ENCODE measurements at regions not wholly inside any gene's neighbourhood (a gene's known extent, or its start where the extent isn't known, plus 50 kb on each side); places are given as distances from the start of the nearest gene placed in this dataset.
"Not testable (repeated sequence)": the region's sequence is repeated elsewhere in the genome, so short reads cannot be mapped to it uniquely, and the experiment has no call there.

DNA sequence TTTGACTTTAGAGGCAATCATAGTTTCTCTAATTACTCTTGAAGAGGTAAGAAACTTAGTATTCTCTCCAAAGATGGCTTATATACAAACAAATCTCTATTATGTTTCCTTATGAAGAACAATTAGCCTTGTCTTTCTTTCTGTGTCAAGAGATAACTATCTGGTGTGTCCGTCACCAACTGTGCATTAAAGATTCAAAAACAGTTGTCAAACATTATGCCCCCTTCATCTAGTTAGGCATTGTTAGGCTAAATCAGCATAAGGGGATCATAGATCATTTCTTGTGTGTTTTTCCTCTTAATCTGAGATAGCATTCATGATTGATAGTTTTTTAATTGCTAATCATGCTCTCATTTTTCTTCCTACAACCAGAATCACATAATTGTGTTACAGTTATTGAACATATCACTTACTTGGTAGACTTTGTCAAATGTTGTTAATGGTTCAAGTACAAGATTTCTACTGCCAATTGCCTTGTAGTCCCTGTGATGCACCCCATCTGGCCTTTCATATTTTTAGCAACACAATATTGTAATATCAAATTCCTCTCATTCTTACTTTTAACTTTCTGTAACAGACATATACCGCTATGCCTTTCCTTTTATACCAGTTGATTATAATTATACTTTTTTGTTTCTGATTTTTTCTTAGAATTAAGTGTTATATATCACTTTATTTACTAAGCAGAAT lies 612.7 kb downstream of the SLITRK6 start:
- DNase-seq: no peak

DNA sequence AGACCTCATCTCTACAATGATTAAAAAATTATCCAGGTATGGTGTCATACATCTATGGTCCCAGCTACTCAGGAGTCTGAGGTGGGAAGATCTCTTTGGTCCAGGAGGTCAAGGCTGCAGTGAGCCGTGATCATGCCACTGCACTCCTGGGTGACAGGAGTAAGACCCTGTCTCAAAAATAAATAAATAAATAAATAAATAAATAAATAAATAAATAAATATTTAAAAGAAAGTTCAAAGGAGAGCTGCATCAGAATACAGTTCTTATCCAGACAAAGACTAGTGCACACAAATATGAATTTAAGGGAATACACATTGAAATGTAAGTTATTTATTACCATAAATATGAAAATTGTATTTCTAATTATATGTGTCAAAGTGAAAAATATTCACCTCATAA lies 624.9 kb downstream of the SLITRK6 start:
- DNase-seq: no peak

DNA sequence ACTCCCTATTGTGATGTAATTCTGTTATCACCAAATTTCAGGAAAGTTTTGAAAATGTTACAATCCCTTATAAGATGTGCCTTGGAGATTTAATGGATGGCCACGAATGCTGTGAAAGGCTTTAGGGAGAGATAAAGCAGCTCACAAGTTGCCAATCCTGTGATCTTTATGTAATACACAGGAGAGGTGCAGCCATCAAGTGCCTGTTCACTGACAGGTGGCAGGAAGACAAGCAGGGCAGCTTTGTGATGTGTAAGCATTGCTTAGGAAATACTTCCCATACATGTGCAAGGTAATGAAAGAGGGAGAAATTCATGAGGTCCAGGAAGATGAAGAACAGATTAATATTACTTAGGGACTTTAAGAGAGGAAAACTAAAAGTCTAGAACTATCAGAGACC lies 628.8 kb downstream of the SLITRK6 start:
- DNase-seq: no peak

DNA sequence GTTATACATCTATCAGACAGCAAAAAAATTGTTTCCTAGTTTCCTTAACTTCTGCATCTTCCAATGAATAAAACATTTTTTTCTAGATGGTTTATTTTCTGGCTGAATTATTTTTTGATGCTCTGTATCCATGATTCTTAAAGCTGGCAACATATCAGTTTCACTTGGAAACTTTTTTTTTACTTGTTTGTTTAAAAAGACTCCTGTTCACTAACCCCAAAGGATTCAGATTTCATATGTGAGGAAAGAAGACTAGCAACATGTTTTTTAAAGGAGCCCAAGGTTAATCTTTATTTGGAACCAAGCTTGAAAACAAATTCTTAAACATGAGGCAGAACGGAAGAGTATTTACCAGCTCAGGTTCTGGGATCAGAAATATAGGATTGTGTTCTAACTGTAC lies 632.3 kb downstream of the SLITRK6 start:
- DNase-seq: no peak

DNA sequence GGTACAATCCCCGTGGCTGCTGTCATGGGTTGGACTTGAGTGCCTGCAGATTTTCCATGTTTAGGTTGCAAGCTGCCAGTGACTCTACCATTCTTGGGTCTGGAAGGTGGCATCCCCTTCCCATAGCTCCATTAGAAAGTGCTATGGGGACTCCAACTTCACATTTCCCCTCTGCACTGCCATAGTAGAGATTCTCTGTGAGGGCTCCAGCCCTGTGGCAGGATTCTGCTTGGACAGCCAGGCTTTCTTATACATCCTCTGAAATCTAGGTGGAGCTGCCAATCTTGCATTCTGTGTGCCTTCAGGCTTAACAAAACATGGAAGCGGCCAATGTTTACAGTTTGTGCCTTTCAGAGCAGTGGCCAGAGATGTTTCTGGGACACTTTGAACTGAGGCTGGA lies 636.2 kb downstream of the SLITRK6 start:
- no peak for DNase-seq

DNA sequence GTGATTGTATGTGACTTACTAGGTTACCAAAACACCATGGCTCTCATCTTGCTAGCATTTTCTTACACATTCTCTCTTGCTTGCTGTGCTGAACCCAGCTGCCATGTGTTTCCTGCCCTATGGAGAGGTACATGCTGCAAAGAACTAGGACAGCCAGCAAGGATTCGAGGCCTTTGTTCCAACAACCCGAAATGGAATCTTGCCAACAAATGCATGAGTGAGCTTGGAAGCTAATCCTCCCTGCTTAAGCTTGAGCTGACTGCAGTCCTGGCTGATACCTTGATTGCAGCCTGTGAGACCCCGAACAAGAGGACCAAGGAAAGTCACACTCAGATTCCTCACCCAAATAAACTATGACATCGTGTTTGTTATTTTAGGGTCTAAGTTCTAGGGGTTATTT lies 651.2 kb downstream of the SLITRK6 start:
- DNase-seq: no peak

DNA sequence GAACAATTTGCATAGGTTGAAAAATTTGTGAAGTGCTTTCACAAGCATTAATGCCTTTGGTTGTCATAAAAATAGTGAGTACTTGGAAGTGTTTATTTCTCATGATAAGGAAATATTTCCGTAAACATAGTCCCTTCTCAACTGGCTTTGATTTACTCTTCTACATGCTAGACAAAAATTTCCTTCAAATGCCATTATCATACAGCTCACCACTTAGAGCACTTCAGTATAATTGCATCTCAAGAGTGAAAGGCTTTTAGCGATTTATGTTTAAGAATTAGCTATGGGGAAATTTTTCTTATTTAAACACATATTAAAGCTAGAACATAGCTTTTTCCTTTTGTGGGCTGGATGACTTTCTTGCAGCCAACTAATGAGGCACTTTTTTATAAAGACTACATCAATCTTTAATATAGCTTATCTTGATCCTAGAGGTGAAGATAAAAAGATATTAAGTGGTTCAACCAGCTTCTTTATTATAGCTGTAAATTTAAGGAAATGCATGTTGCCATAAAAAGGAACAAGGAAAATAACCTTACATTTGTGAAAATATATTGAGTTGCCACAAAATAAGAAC lies 656.8 kb downstream of the SLITRK6 start:
- DNase-seq: no peak

DNA sequence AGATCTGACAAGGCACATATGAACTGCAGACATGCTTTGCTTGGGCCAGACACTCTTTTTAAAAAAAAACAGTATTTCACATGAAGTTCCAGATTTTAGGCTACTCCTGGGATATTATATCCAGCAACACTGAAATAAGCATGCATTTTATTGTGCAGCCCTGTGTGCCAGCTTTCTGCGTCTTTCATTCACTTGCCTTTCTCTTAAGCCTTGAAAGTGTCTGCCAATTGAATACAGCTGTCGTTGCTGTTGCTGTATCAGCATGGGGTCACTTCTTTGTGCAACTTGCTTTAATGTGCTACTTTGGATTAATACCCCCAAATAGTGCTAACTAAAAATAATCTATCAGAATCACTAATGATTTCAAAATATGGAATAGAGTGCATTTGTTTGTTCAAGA lies 657.8 kb downstream of the SLITRK6 start:
- no peak for DNase-seq

DNA sequence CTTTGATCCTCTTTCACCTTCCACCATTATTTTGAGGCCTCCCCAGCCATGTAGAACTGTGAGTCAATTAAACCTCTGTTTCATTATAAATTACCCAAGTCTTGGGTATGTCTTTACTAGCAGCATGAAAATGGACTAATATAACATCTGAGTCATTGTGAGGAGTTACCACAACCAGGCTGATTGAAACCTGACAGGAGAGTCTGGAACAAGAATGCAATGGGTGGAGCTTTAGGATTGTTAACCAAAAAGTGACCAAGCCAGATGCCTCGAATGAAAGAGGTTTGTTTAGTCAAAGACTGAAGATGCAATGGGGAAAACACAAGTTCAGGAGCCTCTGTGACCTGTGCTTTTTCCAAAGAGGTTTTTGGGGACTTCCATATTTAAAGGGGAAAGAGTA lies 659.0 kb downstream of the SLITRK6 start:
- DNase-seq: no peak

DNA sequence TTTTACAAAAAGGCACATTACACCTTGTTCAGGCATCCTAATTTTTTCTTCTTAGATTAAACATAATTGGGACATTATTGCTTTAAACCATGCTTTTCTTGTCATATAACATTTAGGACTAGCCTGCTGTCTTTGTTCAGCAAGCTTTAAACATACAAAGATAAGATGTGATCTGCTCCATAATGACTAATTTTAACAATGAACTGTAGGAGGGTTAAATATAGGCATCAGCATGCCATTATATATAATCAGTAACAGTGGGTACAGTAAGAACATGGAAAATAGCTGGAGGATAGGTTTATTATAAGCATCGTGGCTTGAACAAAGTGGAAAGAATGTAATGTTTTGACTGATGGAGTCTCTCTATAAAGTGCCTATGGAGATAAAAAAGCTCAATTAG lies 661.7 kb downstream of the SLITRK6 start:
- DNase-seq: no peak

DNA sequence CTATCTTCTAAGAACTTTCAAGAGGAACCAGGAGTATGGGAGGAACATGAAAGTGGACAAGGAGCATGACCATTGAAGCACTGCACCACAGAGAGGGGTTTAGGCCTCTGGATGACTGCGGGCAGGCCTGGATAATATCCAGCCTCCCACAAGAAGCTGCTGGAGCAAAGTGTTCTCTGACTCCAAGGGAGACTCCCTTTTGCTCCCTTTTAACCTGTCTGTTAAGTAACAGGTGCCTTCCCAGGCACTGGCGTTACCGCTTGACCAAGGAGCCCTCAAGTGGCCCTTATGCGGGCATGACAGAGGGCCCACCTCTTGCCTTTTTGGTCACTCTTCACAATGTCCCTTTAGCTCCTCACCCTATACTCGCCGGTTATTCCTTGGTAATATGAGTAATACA lies 666.2 kb downstream of the SLITRK6 start:
- DNase-seq: no peak

DNA sequence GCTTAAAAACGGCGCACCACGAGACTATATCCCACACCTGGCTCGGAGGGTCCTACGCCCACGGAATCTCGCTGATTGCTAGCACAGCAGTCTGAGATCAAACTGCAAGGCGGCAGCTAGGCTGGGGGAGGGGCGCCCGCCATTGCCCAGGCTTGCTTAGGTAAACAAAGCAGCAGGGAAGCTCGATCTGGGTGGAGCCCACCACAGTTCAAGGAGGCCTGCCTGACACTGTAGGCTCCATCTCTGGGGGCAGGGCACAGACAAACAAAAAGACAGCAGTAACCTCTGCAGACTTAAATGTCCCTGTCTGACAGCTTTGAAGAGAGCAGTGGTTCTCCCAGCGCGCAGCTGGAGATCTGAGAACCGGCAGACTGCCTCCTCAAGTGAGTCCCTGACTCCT lies 675.7 kb downstream of the SLITRK6 start:
- DNase-seq: not testable (repeated sequence)

DNA sequence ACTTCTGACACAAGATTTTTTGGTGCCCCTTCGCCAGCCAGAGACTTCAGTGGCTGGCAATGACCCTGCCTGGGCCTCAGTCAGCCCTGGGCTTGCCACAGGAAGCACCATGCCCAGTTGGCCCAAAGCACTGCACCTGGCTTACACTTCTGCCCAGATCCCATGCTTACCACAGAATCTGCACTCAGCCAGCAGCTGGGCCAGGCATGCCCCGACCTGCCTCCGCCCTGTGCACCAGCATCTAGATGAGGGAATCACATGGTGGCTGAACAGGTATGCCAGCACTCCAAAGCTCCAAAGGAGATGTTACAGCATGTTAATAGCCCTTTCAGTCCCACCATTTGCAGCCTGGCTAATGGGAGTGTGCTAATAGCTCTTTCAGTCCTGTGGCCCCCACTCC lies 690.9 kb downstream of the SLITRK6 start:
- no peak for DNase-seq

DNA sequence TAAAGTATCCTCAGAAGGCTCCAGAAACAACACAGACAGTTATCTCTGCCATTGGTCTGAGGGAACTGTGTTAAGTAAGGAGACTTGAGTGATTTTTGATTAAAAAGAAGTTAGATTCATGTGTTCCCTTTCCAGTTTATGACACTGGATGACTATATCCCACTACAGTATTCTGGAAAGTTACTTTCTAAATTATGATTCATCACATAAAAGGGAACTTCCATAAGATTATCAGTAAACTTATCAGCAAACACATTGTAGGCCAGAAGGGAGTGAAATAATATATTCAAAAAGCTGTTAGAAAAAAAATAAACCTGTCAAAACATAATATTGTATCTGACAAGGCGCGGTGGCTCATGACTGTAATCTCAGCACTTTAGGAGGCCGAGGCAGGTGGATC lies 700.0 kb downstream of the SLITRK6 start:
- no peak for DNase-seq

DNA sequence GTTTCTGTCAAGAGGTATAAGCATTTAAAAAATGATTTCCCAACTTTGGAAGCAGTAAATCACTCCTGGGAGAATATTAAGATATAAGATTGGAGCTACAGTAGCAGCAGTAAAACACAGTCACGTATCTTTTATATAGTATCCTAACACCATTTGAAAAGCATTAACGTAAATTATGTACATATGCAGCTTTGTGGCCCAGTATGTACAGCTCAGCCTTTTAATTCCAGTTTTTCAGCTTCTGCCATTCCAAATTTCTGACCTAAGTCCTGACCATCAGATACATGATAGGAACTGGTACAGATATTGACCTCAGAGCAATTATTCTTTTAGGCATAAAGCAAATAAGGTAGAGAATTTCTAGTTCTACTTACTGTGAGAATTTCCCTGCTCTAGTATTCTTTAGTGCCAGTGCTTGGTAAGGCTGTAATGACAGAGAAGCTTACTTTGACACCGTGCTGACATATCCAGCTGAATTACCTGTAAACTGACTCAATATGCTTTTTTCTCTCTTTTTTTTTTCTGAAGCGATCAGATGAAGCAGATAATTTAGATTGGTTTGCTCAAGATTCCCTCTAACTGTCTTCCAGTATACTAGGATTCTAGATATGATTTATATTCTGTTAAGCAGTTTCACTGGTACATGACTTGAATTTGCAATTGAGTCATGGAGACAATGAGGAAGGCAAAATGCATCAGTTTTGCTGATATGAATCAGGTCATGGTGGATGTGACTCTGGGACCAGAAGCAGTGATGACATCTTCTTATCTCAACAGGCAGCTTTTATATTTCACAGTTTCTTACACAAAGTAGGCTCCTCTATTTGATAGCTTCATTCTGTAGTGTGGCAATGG lies 703.6 kb downstream of the SLITRK6 start:
- DNase-seq: no peak

DNA sequence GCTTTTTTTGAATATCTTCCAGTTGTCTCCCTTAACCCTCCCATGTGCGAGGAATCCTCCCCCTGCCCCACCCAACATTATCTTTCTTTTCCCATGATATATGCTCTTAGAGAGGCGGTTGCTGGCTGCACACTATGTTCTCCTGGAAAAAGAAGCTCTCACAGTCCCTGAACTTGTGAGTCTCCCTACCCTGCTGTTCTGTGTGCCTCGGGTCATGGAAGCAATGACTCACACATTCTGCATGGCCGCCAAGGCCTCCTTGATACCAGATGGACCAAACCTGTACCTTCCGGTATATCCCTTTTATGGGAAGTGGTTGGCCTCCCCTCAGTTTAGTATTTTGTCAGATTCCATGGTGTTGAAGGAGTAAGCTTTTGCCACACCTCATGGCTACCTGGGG lies 705.4 kb downstream of the SLITRK6 start:
- DNase-seq: no peak

DNA sequence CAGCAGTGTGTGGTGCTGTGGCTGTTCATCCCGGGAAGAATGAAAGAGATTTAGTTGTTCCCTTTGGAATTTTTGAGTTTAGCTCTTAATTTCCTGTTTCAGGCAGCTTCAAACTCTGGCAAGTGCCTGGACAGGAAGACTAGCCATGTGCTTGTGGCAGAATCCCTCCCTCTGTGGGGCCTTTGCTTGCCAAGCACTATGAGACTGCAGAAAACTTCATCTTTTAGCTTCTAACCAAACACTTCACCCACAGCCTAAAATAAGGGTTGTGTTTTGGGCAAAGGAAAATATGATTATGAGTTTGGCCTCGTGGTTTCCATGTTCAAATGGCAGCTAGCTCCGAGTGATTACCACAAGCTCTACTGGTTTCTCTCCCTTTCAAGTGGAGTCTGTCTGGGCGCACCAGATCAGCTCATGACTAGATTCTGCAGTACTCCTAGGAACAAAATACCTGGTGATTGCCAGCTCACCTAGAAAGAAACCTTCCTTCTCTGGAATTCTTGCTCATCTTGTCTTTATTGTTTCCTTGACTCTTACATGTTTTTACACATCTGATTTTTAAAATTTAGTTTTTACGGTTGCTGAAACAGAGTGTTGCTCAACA lies 707.5 kb downstream of the SLITRK6 start:
- no peak for DNase-seq

DNA sequence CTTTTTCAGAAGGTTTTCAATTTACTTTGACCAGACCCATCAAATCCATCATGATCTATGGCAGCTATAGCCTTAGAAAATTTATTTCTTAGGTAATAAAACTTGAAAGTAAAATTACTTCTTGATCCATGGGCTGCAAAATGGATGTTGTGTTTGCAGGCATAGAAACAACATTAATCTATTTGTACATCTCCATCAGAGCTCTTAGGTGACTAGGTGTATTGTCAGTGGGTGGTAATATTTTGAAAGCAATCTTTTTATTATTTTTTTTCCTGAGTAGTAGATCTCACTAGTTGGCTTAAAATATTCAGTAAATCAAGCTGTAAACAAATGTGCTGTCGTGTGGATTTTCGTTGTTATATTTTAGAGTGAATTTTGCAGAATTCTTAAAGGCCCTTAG lies 710.0 kb downstream of the SLITRK6 start:
- no peak for DNase-seq

DNA sequence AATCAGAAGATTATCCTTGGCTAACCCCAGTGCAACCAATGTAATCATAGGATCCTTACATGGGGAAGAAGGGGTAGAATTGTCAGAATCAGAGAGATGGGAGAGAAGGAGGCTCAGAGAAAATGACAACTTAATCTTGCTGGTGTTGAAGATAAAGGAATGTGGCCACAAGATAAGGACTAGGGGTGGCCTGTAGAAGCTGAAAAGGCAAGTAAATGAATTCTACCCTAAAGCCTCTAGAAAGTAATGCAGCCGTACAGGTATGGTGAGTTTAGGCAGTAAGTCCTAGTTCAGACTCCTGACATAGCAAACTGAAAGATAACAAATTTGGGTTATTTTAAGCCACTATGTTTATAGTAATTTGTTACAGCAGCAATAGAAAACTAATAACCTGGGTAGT lies 718.5 kb downstream of the SLITRK6 start:
- no peak for DNase-seq

DNA sequence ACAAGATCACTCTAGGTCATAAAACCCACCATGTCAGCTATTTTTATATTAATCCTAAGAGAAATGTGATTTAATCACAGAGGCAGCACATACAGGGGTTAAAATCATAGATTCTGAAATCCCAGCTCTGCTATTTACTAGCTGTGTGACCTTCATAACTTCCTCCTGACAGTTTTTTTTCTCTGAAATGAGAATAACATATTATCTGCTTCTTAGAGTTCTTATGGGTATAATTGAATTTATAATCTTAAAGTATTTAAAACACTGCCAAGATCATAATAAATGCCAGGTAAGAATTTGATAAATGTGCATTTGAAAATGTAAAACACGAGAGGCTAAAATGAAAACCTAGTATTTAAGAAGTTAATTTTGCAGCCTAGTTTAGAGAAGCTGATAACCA lies 722.9 kb downstream of the SLITRK6 start:
- no peak for DNase-seq

DNA sequence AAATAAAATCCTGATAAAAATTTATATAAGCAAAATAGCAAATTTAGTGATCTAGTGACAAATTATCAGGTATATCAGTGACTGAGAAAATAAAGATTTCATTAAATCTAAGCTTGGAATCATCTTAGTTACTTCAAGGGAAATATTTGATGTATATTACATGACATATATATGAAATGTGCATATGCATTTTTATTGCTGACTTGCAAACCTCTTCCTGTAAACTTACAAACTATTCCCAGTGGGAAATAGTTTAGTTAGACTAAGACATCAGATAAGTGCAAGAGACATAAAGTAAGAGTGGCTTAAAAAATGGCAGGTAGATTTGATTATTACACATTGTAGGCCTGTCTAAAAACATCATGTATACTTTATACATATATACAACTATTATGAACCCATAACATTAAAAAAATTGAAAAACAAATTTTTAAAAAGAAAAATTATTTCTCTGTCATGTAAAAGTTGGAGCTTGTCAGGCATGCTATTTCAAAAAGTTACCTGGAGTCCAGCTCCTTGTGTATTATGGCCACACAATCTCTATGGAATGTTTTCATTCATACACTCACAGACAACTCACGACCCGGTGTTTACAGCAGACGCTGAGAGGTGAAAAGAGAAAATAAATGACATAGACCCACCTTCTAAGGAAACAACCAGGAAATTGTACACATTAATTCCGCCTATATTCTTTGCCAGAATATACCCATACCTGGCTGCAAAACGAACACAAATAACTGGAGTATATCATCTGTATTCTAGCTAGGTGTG lies 724.5 kb downstream of the SLITRK6 start:
- no peak for DNase-seq

DNA sequence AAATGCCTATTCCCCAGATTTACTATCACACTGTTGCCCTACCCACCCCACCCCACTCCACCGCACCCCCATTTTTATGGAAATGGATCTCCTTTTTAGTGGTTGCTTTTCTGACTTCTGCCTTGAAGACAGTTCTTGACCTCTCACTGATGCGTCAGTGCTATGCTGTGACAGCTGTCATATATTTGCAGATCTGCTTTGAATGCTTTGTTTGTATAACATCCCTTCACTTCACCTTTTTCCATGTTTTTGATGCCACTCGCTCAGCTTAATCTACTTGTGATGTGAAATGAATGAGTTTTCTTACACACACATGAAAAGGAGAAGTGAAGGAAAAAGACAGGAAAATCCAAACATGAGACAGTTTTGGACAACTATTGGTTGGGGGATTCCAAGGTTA lies 731.0 kb downstream of the SLITRK6 start:
- no peak for DNase-seq

DNA sequence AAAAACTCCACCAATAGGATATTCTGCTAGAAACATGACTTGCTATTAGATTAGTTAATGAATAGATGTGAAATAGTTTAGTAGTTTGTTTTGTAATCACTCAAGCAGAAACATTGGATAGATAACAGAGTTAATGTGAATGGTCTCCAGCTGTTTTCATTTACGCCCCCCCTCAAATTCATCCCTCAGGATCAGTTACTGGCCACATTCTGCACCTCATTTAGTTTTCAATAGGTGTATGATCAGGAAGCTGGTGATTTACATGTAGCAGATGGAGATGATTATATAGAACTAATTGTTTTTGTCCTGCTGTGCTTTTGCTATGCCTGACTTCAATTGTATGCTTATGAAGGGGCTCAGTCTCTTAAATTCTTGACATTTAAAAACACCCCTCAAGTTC lies 759.0 kb downstream of the SLITRK6 start:
- no peak for DNase-seq
